Fibroblast of villous mesenchyme (primary cell): ENCODE measurements at regions not wholly inside any gene's neighbourhood (a gene's known extent, or its start where the extent isn't known, plus 50 kb on each side); places are given as distances from the start of the nearest gene placed in this dataset.

ENCODE experiments used
- DNase-seq: peaks from one replicate; pipeline ENCODE4 v3.0.0-alpha.2; 2010; ENCODE audit warnings: low read depth
- H3K4me3 ChIP-seq: 2 replicates; pipeline ENCODE4 v1.5.1; 2011; ENCODE audit warnings: low read depth, mild to moderate bottlenecking, low read length
- CTCF ChIP-seq: IDR thresholded peaks from 2 replicates; pipeline ENCODE4 v1.5.1; 2012; ENCODE audit warnings: low read depth, mild to moderate bottlenecking, low read length; ENCODE audit not compliant: insufficient read depth

- no peak for TF ChIP-seq CTCF
- H3K4me3 ChIP-seq, result peak overlapping the region; percentile 51
- peak; percentile 10 for DNase-seq
Measured at GRCh38 chr15:95326431-95327182, 1003.9 kb upstream of the NR2F2 start.

- TF ChIP-seq CTCF, result no peak
- peak overlapping the region; percentile 51 for H3K4me3 ChIP-seq
- no peak for DNase-seq
Measured at GRCh38 chr15:95327183-95327525, 1003.3 kb upstream of the NR2F2 start.

- DNase-seq, result peak; percentile 7
- H3K4me3 ChIP-seq, result peak overlapping the region; percentile 0
- no peak for TF ChIP-seq CTCF
Measured at GRCh38 chr15:95327661-95328060, 1002.8 kb upstream of the NR2F2 start.

- no peak for TF ChIP-seq CTCF
Measured at GRCh38 chr15:95328559-95328958, 1001.9 kb upstream of the NR2F2 start.

GRCh38 chr15:95329362-95329761, 1001.1 kb upstream of the NR2F2 start:
- DNase-seq, result peak; percentile 9
- no peak overlapping the region for H3K4me3 ChIP-seq
- no peak for TF ChIP-seq CTCF

More at GRCh38 chr15:95328559-95328958, 1001.9 kb upstream of the NR2F2 start:
- no peak overlapping the region for H3K4me3 ChIP-seq
- no peak for DNase-seq

- TF ChIP-seq CTCF, result no peak
- DNase-seq, result no peak
- no peak overlapping the region for H3K4me3 ChIP-seq
Measured at GRCh38 chr15:95341686-95342085, 988.8 kb upstream of the NR2F2 start.

GRCh38 chr15:95345867-95346266, 984.6 kb upstream of the NR2F2 start:
- no peak for DNase-seq
- no peak for TF ChIP-seq CTCF
- H3K4me3 ChIP-seq, result no peak overlapping the region
